GM21528 (cell line): ENCODE measurements at regions not wholly inside any gene's neighbourhood (a gene's known extent, or its start where the extent isn't known, plus 50 kb on each side); places are given as distances from the start of the nearest gene placed in this dataset.
"Not testable (repeated sequence)": the region's sequence is repeated elsewhere in the genome, so short reads cannot be mapped to it uniquely, and the experiment has no call there.

Experiments used
- ATAC-seq: cut with Tn5 transposase; IDR thresholded peaks from one replicate; pipeline ENCODE4 v1.9.1; 2021; ENCODE audit warnings: mild to moderate bottlenecking, moderate library complexity; ENCODE audit not compliant: unreplicated experiment, low FRiP score

DNA sequence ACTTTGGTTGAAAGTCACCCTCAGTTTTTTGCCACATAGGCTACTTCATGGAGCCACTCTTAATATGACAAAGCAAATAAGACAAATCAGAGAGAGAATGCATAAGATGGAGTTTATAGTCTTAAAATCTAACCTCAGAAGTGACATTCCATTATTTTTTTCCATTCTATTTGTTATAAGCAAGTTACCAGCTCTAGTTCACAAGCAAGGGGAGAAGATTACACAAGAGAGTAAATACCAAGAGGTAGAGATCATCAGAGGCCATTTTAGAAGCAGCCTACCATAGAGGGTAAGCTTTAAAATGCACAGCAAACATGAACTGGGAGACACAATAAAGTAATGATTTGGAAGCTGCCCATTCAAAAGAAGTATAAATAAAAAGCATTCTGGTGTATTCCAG is 651.3 kb upstream of the MEF2C start:
- no peak for ATAC-seq

DNA sequence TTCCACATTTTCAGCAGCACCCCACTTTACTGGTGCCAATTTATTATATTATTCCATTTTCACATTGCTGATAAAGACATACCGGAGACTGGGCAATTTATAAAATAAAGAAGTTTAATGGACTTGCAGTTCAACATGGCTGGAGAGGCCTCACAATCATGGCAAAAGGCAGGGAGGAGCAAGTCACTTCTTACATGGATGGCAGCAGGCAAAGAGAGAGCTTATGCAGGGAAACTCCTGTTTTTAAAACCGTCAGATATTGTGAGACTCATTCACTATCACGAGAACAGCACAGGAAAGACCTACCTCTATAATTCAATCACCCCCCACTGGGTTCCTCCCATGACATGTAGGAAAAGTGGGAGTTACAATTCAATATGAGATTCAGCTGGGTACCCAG is 641.8 kb upstream of the MEF2C start:
- ATAC-seq = no peak

DNA sequence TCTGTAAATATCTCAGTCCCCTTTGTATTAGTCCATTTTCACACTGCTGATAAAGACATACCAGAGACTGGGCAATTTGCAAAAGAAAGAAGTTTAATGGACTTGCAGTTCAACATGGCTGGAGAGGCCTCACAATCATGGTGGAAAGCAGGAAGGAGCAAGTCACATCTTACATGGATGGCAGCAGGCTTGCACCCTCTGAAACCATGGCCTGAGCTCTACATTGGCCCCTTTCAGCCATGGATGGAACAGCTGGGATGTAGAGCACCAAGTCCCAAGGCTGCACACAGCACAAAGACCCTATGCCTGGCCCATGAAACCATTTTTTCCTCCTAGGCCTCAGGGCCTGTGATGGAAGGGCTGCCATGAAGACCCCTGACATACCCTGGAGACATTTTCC is 640.9 kb upstream of the MEF2C start:
- not testable (repeated sequence) for ATAC-seq

DNA sequence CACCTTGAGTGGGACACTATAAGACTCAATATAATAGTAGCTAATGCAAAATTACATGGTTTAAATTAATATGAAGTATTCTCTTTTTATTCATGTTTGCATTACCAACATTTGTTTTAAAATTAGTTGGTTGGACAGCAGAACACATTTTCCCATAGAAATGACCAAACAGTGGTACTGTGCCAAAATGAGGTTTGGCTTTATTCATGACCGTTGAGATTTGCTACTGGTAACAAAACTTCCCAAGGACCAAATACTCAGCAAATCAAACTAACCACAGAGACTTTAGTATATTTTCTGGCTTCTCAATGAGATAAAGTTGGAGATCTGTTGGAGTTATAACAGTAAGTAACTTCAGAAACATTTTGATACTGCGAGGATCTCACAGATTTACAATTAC is 637.8 kb upstream of the MEF2C start:
- no peak for ATAC-seq

DNA sequence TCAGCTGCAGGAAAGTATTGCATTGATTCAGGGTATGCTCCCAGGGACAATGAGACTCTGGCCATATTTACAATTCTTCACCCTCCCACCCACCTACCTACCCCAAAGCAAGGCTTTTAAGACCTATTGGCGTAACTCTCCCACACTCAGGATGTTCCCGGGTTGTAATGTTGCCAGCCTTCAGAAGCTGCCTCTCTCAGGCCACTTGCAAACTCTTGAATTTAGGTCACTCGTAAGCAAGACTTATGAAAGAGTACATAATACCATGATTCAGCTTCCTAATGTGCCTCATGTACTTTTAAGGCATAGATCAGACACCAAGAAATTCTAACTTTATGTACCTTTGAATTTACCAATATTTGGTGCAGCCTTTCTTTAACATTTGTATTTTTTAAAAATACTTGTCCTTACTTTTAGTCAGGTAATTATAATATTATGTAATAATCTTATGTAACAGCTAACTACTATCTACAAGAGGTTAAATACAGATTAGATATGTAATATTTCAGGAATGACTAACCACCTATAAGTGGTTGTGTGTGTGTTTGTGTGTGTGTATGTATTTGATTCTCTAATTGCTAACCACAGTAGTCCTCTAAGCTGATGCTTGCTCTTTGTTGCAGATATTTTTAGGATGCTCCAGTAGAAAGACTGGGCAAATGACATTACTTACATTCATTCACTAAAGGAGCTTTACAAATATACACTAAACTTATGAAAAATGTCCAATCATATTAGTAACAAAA is 630.5 kb upstream of the MEF2C start:
- no peak for ATAC-seq

DNA sequence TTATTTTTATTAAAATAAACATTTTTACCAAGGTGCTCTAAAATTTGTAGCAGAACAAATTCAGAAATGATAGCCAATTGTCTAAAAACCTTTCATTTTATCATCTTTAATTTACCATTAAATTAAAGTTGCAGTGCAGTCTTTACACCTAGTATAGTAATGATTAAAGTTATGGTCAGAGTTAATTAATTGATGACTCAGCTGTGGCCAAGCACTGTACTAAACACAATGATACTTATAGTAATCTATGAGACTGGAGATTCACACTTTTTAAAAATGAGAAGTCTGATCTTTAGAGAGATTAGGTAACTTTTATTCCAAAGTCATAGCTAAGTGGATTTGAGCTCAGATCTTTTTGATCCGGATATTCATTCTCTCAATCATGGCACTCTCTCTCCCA is 621.1 kb upstream of the MEF2C start:
- ATAC-seq = no peak

DNA sequence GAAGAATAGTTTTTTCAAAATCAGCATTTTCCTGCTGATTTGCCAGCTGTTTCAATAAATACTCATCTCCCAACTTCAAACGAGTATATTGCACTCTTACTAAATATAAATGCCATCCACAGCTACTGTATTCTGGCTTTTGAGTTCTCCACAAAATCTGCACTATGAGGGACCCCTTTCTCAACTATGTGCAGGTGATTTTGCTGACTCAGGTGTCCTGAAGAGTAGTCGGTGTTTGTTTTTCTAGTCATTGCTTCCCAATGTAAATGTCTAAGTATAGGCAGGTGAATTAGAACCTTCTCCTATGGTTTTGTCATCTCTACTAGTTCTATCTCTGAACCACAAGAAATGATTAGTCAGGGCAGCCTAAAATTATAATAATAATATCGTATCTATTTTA is 616.8 kb upstream of the MEF2C start:
- no peak for ATAC-seq

DNA sequence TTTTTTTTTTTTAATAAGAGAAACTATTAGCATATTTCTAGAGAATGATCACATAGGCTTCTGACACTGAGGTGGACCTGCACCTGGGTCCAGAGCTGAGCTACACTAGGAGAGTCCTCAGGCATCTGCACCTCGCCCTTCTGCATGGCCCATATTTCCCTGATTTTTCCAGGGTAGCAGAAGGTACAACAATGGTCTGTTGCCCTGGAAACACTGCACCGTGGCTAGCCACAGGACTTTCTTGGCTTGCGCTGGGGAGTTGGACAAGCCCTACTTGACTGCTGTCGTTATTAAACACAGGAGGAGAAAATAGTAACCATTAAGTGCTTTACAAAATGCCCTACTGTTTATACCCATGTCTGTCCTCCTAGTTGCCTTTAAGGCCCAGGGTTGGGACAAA is 615.7 kb upstream of the MEF2C start:
- ATAC-seq = no peak

DNA sequence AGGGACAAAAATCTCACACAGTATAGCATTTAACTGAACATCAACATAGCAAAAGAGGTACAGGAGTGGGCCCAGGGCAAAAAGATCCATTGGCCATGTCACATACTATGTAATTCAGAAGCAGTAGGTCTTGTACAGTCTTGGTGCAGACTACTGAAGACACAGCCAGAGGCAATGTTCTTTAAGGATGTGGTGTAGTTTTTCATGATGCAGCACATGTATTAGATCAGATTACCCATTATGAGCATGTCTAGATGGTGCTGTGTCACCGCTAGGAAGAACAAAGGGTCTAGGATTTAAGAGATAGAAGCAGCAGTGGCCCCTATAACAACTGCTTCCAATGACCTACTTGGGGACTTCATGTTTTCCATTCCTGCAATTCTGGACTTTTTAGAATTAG is 610.4 kb upstream of the MEF2C start:
- no peak for ATAC-seq

DNA sequence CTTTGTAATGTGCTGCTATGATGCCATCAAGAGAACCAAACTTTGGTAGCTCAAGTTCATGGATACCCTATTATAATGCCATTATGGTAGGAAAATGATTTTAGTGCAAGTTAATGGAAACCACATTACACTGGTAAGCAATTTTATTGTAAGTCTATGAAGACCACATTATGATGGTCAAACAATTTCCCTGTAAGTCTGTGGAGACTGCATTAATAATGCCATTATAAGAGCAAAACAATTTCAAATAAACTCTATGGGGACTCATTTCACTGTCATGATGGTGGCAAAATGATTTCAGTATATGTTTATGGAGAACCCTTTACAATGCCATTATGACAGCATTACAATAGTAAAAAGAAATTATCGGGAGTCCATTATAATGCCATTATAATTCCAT is 602.0 kb upstream of the MEF2C start:
- no peak for ATAC-seq

DNA sequence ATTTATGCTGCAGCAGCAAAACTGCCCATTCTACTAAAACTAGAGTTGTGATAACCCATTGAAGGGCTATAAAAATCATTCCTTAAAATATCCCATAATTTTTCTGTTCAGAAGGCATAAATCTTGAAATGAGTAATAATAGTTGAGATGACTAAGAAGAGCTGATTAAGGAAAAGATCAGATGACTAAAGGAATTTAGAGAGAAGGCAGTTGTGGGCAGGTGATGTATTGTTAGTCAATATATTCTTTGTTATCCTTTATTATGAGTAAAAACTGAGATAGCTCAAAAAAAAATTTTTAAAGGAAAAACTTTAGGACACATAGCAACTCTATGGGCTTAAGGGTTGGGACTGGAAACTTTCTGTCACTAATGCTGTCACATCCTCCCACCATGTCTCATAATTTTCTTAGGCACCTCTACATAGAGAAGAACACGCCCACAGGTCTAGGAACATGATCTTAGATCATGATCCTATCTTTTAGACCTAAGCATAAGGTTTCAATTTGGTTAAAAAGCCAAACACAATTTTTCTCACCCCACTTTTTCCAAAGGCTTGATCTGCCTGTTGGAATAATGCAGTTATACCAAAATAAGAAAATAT is 597.5 kb upstream of the MEF2C start:
- no peak for ATAC-seq

DNA sequence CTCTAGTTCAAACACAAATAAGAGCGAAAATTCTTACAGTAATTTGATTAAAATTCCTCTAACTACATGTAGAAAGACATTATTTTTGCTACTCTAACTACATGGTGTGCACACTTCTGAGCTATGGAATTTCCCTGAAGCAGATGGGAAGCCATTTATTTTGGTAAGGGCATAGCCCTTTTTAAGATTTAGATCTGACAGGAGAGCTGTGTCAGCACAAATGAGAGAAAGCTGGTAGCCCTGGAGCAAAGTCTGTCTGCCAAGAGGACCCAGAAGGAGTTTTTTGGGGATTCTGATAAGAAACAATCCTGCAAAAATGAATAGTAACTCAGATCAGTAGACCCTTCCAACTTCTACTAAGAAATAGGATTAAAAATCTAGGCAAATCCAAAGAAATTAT is 595.9 kb upstream of the MEF2C start:
- ATAC-seq = no peak

DNA sequence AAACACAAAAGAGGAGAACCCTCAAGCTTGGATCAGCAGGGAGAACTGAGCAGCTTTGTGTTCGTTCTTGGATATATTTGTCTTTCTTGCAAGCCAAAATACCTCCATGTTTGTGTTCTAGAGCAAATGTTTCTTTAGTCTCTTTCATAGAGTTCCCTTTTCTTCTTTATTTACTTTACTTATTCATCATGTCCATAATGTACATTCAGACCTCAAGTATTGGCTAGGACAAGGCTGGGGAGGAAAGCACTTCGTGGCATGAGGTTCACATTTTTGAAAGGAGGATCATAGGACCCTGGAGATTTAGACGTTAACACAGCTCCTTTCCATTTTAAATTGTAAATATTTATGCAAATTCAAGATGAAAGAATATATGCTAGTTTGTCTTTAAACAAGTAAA is 590.2 kb upstream of the MEF2C start:
- ATAC-seq = no peak

DNA sequence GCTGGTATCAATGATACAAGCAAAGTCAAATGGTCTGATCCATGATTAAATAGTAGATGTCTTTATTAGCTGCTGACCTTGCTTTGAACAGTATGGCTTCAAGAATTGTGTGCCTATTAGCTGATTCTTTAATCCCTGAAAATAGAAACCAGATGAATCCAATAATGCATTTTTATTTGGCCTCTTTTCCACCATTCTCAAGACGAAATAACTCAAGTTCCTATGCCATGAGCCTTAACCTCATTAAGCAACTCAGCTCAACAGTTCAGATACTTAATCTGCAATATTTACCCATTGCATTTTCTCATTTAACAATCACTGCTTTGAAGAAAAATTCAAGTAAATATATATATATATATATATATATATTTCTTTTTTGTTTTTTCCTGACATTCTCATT is 588.6 kb upstream of the MEF2C start:
- no peak for ATAC-seq

DNA sequence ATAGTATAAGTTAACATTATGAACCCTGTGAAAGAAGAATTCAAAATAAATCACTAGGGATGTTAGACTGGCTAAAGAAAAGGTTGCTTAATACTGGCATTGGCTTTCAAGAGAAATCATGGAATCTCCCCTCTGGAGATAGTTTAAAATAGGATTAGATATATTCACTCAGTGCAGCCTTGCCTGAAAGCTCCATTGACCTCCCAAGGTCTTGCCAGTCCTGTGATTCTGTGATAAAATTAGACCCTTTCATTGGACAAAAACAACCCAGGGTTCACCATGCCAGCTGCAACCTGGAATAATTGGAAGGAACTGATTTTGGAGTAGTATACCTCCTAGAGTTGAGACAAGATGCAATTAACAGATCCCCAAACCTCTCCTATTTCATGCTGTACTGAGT is 588.1 kb upstream of the MEF2C start:
- ATAC-seq = no peak

DNA sequence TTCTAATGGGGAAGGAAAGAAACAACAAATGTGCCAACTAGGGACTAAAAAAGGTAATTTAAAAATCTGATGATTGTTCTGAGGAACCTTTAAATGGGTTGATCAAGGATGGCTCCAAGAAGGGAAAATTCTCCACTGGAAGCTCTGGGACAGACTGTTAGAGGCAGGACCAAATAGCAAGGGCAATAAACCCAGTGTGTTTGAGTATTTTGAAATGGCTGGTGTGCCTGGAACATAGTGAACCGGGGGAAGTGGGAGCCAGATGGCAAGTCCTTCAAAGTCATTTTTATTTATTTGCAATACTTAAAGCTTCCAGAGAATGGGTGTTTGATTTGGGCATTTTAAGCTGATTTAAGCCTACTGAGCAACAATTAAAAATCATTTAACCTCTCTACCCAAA is 587.7 kb upstream of the MEF2C start:
- no peak for ATAC-seq

DNA sequence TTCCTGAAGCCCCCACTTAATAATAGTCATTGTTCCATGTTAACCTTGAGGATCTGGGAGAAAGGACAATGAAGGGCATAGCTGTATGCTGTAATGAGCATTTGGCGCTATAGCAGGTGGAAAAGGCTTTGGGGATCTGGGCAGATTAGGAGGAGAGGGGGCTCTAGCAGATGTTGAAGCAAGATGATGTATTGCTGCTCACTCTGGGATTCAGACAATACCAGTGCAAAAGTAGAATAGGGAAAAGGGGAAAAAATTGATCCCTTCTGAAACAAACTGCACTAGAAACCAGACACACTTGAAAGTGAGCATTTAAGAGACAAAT is 575.3 kb upstream of the MEF2C start:
- ATAC-seq = no peak

DNA sequence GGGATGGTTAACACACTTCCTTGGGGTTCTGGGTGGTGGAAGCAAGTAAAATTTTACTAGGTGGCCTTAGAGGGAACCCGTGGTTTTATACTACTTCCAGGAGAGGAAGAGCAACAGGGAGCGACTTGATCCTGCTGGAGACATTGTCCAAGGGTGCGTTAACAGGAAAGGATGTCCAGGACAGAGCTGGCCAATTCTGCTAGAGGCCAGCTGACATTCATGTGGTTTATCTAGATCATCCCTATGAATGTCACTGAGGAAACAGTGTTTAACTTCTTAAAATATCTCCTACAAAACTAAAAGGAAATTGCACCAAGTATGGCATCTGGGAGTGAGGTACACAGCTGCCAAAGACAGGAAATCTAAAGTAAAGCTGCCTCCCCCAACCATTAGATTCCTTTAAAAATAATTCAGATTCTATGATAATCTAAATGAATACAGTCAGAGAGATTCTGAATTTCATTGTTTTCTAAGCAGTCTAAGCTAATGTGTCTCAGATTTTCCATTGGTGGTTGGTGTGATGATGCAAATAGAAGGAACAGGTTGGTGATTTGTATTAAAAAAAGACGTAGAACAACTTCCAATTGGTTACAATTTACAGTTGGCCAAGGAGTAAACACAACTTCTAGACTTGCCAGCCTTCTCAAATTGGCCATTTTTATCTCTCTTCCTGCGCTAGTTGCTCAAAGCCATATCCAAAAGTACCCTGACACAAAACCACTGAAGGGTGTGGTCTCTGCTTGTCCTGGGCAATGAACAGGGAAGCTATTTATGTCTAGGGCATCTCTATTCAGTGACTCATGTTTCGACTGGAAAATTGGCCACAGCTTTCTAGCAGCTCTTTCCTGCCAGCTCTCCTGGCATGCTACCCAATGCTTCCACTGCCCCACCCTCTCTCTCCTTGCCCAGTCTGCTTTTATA is 574.7 kb upstream of the MEF2C start:
- ATAC-seq = no peak

DNA sequence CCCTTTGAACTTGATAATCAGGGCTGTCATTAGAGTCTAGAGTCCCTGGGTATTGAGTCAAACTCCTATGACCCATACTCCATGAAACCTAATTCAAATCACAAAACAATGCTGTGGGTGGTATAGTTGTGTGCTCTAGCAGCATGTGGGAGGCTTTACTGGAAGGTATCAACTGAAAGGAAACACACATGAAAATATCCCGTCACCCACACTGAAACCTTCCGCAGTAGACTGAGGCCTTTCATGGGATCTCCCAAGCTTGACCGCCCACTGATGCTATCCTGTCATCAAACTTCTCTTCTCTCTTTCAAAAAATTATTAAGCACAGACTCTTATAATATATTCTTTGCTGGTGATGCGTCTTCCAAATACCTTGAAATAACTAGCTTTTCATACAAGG is 569.1 kb upstream of the MEF2C start:
- ATAC-seq = no peak

DNA sequence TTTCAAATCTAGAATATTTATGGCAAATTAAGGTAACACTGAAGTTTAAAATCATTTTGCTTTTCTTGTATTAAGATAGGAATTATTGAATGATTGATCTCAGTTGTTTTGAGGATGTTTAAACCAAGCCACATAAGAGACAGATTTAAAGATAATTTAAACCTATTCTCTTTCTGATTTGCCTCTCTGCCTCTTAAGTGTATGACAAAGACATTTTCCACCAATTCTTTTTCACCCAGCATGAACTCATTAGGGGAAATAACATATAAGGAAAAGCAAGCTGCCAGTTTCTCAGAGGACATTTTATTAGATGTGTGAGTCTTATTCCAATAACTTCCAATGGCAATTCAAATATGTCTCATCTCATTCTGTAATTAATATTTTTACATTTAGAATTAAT is 568.3 kb upstream of the MEF2C start:
- no peak for ATAC-seq

DNA sequence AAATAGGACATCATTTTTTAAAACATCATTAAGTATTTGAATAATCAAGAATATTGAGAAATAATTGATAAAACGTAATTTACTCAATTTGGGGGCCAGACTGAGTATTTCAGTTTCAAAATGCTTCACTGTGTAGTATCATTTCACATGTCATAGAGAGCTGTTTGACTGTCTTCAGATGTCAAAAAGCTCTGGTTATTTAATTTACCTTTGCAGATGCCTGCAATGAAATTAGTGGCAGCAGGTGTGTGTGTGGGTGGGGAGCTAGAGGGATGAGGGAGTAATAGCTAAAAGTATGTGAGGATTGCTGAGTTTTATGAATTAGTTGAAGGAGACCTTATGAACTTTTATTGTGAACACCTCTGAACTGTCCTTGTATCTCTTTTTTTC is 567.2 kb upstream of the MEF2C start:
- ATAC-seq = no peak
